SK-N-SH treated with all-trans-retinoic acid at 6 μM for 48 hours (cell line): ENCODE measurements at regions not wholly inside any gene's neighbourhood (a gene's known extent, or its start where the extent isn't known, plus 50 kb on each side); places are given as distances from the start of the nearest gene placed in this dataset.

ENCODE experiments used
- ATAC-seq: fragments of 200-7000 bp; cut with Tn5 transposase; 3 replicates; pipeline ENCODE4 v1.9.1; 2020; ENCODE audit warnings: mild to moderate bottlenecking, moderate library complexity
- ARNTL ChIP-seq: fragments of 450-650 bp; formaldehyde crosslinking; IDR thresholded peaks from 2 replicates; pipeline ENCODE4 v1.5.0; 2020; ENCODE audit warnings: low read depth, mild to moderate bottlenecking, moderate library complexity, borderline replicate concordance
- BACH2 ChIP-seq: fragments of 250-450 bp; sonication (Bioruptor Pico); IDR thresholded peaks from 2 replicates; pipeline ENCODE4 v1.9.0; 2021; ENCODE audit warnings: mild to moderate bottlenecking, borderline replicate concordance
- CSDC2 ChIP-seq: fragments of 250-450 bp; sonication (Bioruptor Pico); IDR thresholded peaks from 2 replicates; pipeline ENCODE4 v1.5.0; 2020; ENCODE audit warnings: mild to moderate bottlenecking, moderate library complexity
- ESRRG ChIP-seq: fragments of 250-450 bp; sonication (Bioruptor Pico); IDR thresholded peaks from 2 replicates; pipeline ENCODE4 v1.6.1; 2021; ENCODE audit warnings: mild to moderate bottlenecking
- GLIS3 ChIP-seq: fragments of 250-450 bp; sonication (Bioruptor Pico); IDR thresholded peaks from 2 replicates; pipeline ENCODE4 v1.5.0; 2020; ENCODE audit warnings: mild to moderate bottlenecking, moderate library complexity
- ISL1 ChIP-seq: fragments of 250-450 bp; sonication (Bioruptor Pico); IDR thresholded peaks from 2 replicates; pipeline ENCODE4 v2.1.2; 2022; ENCODE audit warnings: mild to moderate bottlenecking, moderate library complexity
- OSR1 ChIP-seq: fragments of 250-450 bp; sonication (Bioruptor Pico); IDR thresholded peaks from 2 replicates; pipeline ENCODE4 v1.8.0; 2022; ENCODE audit warnings: moderate library complexity, mild to moderate bottlenecking, inconsistent platforms
- PATZ1 ChIP-seq: fragments of 250-450 bp; sonication (Bioruptor Pico); IDR thresholded peaks from 2 replicates; pipeline ENCODE4 v1.8.0; 2020; ENCODE audit warnings: mild to moderate bottlenecking, moderate library complexity, borderline replicate concordance
- POU6F1 ChIP-seq: fragments of 250-450 bp; sonication (Bioruptor Pico); IDR thresholded peaks from 2 replicates; pipeline ENCODE4 v1.8.0; 2021; ENCODE audit warnings: low read depth, mild to moderate bottlenecking, moderate library complexity, borderline replicate concordance
- PPARA ChIP-seq: fragments of 250-450 bp; sonication (Bioruptor Pico); IDR thresholded peaks from 2 replicates; pipeline ENCODE4 v1.5.0; 2020; ENCODE audit warnings: mild to moderate bottlenecking, borderline replicate concordance
- RARB ChIP-seq: fragments of 250-450 bp; sonication (Bioruptor Pico); IDR thresholded peaks from 2 replicates; pipeline ENCODE4 v1.8.0; 2021; ENCODE audit warnings: mild to moderate bottlenecking, moderate library complexity
- SNAI2 ChIP-seq: fragments of 250-450 bp; sonication (Bioruptor Pico); IDR thresholded peaks from 2 replicates; pipeline ENCODE4 v1.5.0; 2020; ENCODE audit warnings: mild to moderate bottlenecking, moderate library complexity
- TCF4 ChIP-seq: fragments of 250-450 bp; sonication (Bioruptor Pico); IDR thresholded peaks from 2 replicates; pipeline ENCODE4 v1.8.0; 2021; ENCODE audit warnings: mild to moderate bottlenecking, moderate library complexity, borderline replicate concordance
- TOX ChIP-seq: fragments of 250-450 bp; sonication (Bioruptor Pico); IDR thresholded peaks from 2 replicates; pipeline ENCODE4 v1.8.0; 2021; ENCODE audit warnings: mild to moderate bottlenecking, moderate library complexity, borderline replicate concordance
- TSHZ2 ChIP-seq: fragments of 250-450 bp; sonication (Bioruptor Pico); IDR thresholded peaks from 2 replicates; pipeline ENCODE4 v1.5.0; 2020; ENCODE audit warnings: mild to moderate bottlenecking, moderate library complexity
- ZC3H10 ChIP-seq: fragments of 250-450 bp; sonication (Bioruptor Pico); IDR thresholded peaks from 2 replicates; pipeline ENCODE4 v1.5.1; 2021; ENCODE audit warnings: mild to moderate bottlenecking, moderate library complexity
- ZFP3 ChIP-seq: fragments of 250-450 bp; sonication (Bioruptor Pico); IDR thresholded peaks from 2 replicates; pipeline ENCODE4 v1.5.0; 2020; ENCODE audit warnings: mild to moderate bottlenecking, moderate library complexity
- ZFP30 ChIP-seq: fragments of 450-650 bp; formaldehyde crosslinking; IDR thresholded peaks from 2 replicates; pipeline ENCODE4 v1.5.0; 2022; ENCODE audit warnings: mild to moderate bottlenecking, moderate library complexity
- ZNF565 ChIP-seq: fragments of 450-650 bp; formaldehyde crosslinking; conservative IDR thresholded peaks from 2 replicates; pipeline ENCODE4 v1.5.0; 2020; ENCODE audit warnings: low read depth, mild to moderate bottlenecking, moderate library complexity
- ZNF70 ChIP-seq: fragments of 450-650 bp; formaldehyde crosslinking; IDR thresholded peaks from 2 replicates; pipeline ENCODE4 v1.5.0; 2020; ENCODE audit warnings: mild to moderate bottlenecking, moderate library complexity
- ZNF8 ChIP-seq: fragments of 450-650 bp; formaldehyde crosslinking; IDR thresholded peaks from 2 replicates; pipeline ENCODE4 v1.5.0; 2020; ENCODE audit warnings: mild to moderate bottlenecking, moderate library complexity
- TF ChIP-seq, protein P1 (sequence below): fragments of 250-450 bp; sonication (Bioruptor Pico); IDR thresholded peaks from 2 replicates; pipeline ENCODE4 v1.5.1; 2020; ENCODE audit warnings: low read depth, mild to moderate bottlenecking, moderate library complexity
- TF ChIP-seq, protein P2 (sequence below): fragments of 250-450 bp; sonication (Bioruptor Pico); IDR thresholded peaks from 2 replicates; pipeline ENCODE4 v1.5.1; 2021; ENCODE audit warnings: mild to moderate bottlenecking, moderate library complexity

DNA sequence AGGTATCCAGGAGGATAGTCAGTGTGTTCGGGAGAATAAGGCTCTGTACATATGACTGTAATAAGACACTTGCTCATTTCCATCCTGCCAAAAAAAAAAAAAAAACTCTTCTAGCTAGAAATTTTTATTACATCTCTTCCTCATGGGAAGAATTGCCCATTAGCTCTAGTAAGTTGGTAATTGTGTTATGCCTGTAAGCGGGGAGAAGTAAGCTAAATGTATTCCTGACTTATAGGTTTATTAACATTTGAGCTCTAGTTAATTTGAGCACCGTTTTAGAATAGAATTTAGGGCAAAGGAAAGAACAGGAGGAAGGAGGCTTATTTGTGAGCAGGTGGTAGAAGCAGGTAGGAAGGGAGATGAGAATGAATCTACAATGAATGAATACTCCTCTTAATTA, 1210.6 kb downstream of the SORCS1 start:
- ATAC-seq, result no peak
- TF ChIP-seq ARNTL (CRISPR knock-in tag) (no peak), PATZ1 (no peak)

- no peak for ATAC-seq
- TF ChIP-seq TSHZ2 (no peak), SNAI2 (no peak), ZFP3 (no peak), GLIS3 (CRISPR knock-in tag) (no peak), PATZ1 (no peak), ZNF70 (no peak), BACH2 (CRISPR knock-in tag) (no peak), ZC3H10 (no peak), ESRRG (CRISPR knock-in tag) (no peak), PPARA (CRISPR knock-in tag) (no peak), ARNTL (CRISPR knock-in tag) (no peak), RARB (no peak), POU6F1 (CRISPR knock-in tag) (no peak)
- TF ChIP-seq, protein P1, sequence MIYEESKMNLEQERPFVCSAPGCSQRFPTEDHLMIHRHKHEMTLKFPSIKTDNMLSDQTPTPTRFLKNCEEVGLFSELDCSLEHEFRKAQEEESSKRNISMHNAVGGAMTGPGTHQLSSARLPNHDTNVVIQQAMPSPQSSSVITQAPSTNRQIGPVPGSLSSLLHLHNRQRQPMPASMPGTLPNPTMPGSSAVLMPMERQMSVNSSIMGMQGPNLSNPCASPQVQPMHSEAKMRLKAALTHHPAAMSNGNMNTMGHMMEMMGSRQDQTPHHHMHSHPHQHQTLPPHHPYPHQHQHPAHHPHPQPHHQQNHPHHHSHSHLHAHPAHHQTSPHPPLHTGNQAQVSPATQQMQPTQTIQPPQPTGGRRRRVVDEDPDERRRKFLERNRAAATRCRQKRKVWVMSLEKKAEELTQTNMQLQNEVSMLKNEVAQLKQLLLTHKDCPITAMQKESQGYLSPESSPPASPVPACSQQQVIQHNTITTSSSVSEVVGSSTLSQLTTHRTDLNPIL (CRISPR knock-in tag), result no peak
- TF ChIP-seq, all 23 proteins: peak for 0
These were observed 1211.5 kb downstream of the SORCS1 start for GRCh38 chr10:105953056-105953455.

DNA sequence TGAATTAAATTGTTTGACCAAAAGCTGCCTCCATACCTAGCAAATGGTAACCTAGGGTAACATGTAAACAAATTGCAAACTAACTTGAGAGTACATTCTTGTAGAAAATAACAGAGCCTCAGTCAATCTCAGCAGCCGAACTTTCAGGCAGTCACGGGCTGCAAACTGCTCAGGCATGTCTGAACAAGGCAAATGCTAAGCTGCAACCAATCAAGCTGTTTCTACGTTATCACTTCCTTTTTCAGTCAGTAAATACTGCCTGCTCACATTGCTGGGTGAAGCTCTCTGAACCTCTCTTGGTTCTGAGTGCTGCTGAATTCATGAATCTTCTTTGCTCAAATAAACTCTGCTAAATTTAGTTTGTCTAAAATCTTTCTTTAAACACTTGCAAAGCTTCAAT, 1212.4 kb downstream of the SORCS1 start:
- no peak for ATAC-seq
- TF ChIP-seq PATZ1 (no peak), ZNF70 (no peak), BACH2 (CRISPR knock-in tag) (no peak), TSHZ2 (no peak), ZFP30 (CRISPR knock-in tag) (no peak), SNAI2 (no peak), ZNF8 (no peak), ARNTL (CRISPR knock-in tag) (no peak), ZNF565 (CRISPR knock-in tag) (no peak), GLIS3 (CRISPR knock-in tag) (no peak), ISL1 (CRISPR knock-in tag) (no peak), TOX (no peak), CSDC2 (CRISPR knock-in tag) (no peak), TCF4 (CRISPR knock-in tag) (no peak), ESRRG (CRISPR knock-in tag) (no peak), OSR1 (CRISPR knock-in tag) (no peak)
- TF ChIP-seq, protein P2, sequence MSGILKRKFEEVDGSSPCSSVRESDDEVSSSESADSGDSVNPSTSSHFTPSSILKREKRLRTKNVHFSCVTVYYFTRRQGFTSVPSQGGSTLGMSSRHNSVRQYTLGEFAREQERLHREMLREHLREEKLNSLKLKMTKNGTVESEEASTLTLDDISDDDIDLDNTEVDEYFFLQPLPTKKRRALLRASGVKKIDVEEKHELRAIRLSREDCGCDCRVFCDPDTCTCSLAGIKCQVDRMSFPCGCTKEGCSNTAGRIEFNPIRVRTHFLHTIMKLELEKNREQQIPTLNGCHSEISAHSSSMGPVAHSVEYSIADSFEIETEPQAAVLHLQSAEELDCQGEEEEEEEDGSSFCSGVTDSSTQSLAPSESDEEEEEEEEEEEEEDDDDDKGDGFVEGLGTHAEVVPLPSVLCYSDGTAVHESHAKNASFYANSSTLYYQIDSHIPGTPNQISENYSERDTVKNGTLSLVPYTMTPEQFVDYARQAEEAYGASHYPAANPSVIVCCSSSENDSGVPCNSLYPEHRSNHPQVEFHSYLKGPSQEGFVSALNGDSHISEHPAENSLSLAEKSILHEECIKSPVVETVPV (CRISPR knock-in tag), result no peak
